CD4-positive, alpha-beta T cell treated with Interleukin-6 for 4 hours (primary cell): ENCODE measurements at regions not wholly inside any gene's neighbourhood (a gene's known extent, or its start where the extent isn't known, plus 50 kb on each side); places are given as distances from the start of the nearest gene placed in this dataset.

Source experiments
- DNase-seq: peaks from one replicate; pipeline ENCODE4 v3.0.0-alpha.2; 2020; ENCODE audit warnings: mixed read lengths

- DNase-seq, result no peak
These were observed 219.2 kb downstream of the FSCB start for GRCh38 chr14:44287858-44288257.

- no peak for DNase-seq
These were observed 220.9 kb downstream of the FSCB start for GRCh38 chr14:44286201-44286600.

- no peak for DNase-seq
These were observed 223.2 kb downstream of the FSCB start for GRCh38 chr14:44283836-44284235.

GRCh38 chr14:44279357-44279756, 227.7 kb downstream of the FSCB start:
- no peak for DNase-seq

- no peak for DNase-seq
These were observed 235.4 kb downstream of the FSCB start for GRCh38 chr14:44271637-44272036.

DNA sequence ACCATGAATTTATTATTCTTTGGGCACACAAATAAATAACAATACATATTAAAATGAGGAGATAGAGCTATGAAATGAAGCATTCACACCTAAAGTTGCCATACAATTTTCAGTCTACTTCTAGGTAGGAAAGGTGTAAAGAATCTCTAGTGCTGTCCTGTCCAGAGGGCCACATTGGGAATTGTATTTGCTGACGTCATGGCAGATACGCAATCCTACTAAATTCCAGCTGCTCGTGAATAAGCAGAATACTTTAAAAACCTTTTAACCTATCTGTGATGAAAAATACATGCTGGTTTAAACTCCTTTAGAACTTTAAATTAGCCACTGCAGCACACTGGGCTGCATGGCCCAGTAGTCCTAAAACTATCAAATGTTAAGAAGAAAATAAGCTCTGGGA, 236.1 kb downstream of the FSCB start:
- DNase-seq, result no peak

DNA sequence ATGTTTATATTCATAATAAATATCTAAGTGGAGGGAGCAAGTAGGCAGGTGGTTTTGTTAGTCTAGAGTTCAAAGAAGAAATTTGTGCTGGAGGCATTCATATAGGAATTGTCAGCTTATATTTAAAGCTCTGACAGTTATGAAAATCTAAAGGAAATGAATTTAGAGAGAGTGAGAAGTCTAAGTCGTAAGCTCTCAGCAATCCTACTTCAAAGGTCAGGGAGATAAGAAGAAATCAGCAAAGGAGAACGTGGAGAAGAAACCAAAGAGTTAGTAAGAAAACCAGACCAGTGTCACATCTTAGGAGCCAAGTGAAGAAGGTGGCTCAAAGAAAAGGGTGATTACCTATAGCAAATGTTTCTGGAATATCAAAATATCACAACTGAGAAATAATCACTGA, 241.8 kb downstream of the FSCB start:
- no peak for DNase-seq

DNA sequence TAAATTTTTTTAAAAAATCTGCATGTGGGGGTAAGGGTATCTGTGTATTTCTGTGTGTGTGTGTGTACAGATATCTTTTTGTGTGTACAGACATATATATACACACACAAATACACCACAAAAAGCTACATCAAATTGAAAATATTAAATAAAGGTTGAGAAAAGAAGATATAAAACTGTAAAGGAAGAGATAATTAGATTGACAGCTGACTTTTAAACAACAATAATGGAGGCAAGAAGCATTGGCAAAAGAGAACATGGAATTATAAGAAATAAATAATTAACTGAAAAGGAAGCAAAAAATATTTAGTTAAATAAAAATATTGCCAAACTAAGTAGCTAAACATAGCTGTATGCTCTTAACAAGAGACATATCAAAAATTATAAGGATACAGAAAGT, 291.4 kb downstream of the FSCB start:
- DNase-seq, result no peak

DNA sequence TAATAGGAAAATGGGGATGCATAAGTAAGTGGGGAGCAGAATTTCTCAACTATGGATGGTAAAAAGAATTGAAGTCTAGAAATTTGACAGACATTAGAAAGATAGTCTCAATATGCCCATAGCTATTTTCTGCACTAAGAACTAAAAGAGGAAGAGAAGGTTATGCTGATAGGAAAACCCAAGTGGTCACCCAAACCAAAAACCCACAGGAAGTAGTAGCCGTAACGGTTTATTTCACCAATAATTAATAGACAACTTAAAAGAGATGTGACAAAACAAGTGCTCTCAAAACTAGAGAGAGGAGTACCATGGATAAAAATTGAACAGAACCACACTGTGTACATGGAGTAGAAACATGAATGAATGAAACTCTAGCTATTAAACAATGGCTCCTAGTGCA, 295.4 kb downstream of the FSCB start:
- no peak for DNase-seq

- DNase-seq, result no peak
These were observed 302.8 kb downstream of the FSCB start for GRCh38 chr14:44204061-44204835.

DNA sequence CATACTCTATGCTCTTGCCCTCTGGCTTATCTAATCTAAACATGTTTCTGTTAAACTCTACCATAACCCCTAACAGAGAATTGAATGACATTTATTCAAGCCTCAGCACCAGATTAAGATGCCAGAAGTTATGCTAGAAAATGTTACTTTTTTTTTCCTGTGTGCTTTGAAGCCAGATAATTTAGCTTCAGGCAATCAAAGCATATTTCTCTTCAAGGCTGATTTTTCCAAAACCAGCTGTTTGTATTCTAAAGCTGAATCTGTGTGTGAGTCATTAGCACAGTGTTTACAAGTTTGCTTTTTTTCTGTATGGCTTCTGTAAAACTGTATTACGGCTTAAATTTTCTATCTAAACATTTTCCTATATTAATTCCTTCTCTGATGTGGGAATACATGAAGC, 326.1 kb downstream of the FSCB start:
- DNase-seq, result no peak

- no peak for DNase-seq
These were observed 336.5 kb downstream of the FSCB start for GRCh38 chr14:44170556-44170955.

GRCh38 chr14:44170101-44170500, 337.0 kb downstream of the FSCB start:
- no peak for DNase-seq

DNA sequence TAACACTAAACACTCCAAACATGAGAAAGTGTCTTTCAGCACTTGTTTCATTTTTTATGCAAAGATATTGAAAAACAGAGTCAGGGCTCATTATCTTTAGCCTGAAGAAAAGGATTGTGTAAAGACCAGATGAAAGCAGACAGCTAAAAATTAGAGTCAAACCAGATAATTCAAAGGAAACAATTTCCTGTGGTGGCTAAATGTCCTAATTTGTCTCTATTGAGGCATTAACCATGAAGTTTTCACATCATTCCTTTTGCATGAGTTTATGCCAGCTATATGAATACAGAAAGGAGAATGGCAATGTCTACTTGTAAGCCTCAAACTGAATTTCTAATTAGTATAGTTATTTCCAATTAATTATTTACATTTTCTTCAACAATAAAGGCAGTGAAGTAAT, 338.5 kb downstream of the FSCB start:
- DNase-seq, result no peak

DNA sequence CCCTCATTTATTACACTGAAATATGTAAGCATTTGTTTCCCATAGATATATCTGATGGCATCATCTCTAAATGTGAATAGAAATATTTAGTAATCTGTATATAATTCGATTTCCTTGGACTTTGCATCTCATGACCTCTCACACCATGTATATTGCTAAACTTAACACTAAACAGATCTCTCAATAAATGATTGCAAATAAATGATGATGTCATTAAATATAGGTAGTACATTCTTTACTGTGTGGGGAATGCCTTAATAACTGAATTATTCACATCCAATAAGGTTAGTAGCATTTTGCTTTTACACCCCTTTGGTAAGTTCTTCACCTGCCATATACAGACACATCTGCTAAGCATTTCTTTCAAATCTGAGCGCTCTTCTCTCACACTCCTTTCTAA, 340.5 kb downstream of the FSCB start:
- no peak for DNase-seq

DNA sequence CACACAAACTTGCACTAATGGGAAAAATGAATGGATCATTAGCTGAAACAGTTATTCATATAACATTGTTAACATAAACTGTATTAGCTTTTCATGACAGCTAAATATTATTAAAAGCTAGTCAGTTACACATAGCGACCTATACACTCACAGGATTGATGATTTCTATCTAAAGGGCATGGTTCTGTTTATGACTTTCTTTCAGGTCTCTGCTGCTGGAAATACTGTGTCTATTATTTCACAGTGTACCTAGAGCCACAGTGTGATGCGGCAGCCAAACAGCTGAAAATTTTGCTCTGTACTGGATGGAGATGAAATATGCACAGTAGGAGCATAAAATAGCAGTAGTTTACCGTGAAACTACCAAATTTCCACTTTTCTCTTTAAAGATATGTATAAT, 341.1 kb downstream of the FSCB start:
- DNase-seq, result no peak

- no peak for DNase-seq
These were observed 341.8 kb downstream of the FSCB start for GRCh38 chr14:44165286-44165685.

- no peak for DNase-seq
These were observed 343.1 kb downstream of the FSCB start for GRCh38 chr14:44163946-44164345.

DNA sequence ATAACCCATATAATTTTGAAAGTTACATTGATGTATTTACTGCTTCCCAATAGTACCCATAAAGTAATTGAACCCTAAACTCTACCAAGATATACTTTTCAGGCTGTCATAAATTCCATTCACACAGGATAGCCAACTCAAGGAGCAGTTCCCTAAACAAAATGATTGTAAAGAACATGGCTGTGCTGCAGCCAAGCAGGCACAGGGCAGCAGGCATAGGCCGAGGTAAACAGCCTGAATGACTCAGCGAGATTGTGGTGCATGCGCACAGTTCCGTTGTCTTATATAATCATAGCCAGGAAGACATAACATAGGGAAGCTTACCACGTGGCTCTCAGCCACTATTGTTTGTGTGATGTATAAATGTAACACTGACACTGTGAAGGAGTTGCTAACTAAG, 344.9 kb downstream of the FSCB start:
- DNase-seq, result no peak

GRCh38 chr14:44154874-44155273, 352.2 kb downstream of the FSCB start:
- DNase-seq, result no peak

DNA sequence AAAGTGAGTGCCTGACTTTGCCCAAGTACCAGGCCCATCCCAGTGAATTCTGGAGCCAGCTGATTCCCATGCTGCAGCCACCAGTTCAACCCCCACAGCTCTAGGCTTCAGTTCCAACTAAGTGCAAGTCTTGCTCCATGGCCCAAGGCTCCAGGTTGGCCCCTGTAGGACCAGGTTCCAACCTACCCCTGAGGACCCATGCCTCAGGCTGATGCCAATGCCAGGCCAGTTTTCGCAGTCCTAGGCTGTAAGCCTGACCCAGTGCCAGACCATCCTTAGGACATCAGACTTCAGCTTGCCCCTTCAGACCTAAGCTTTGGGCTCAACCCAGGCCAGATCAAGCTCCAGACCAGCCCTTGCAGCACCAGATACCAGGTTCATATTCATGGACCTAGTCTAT, 352.6 kb downstream of the FSCB start:
- no peak for DNase-seq

- no peak for DNase-seq
These were observed 355.8 kb downstream of the FSCB start for GRCh38 chr14:44151130-44151820.

DNA sequence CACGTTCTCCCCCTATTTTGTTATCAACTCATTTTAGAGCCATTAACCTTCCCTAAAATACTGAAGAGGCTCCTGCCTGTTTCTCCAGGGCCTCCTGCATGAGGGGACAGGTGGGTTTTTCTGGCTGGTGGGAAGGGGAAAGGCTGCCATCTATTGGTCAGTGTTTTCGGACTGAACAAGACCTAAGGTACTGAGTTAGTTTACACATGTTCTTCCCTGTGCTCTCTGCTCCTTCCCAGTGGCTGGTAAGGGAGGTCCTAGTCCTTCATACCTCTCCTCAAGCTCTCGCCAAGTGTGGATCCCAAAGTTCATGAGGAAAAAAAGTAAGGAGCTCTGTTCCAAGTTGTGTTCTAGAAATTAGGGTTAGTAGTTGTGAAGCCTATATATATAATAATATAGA, 357.5 kb downstream of the FSCB start:
- DNase-seq, result no peak

DNA sequence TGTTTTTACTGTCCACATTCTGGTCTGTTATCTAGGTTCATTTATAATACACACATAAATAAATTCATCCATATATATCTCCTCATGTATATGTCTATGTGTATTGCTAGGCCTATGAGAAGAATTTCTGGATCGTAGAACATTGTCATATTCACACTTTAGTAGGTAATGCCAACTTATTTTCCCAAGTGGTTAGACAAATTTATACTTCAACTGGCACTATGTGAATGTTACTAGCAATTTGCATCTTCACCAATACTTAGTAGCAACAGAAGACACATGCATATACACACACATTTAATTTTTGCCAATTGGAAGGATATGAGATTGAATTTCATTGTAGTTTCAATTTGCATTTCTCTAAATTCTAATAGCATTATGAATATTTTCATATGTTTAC, 365.1 kb downstream of the FSCB start:
- DNase-seq, result no peak

GRCh38 chr14:44135972-44136371, 371.1 kb downstream of the FSCB start:
- DNase-seq, result no peak
